ENCODE measurements at regions not wholly inside any gene's neighbourhood (a gene's known extent, or its start where the extent isn't known, plus 50 kb on each side); places are given as distances from the start of the nearest gene placed in this dataset.
"Not testable (repeated sequence)": the region's sequence is repeated elsewhere in the genome, so short reads cannot be mapped to it uniquely, and the experiment has no call there.

- Histone ChIP-seq H3K9ac (ENCODE audit: insufficient read length) (no peak overlapping the region), H3K36me3 (ENCODE audit: insufficient read depth, low read length) (no peaks in the 10 kb centered on the region), H3K9me3 (ENCODE audit: low read depth, low read length) (no peaks in the 10 kb centered on the region), H3K27ac (peak overlapping the region; percentile 71), H3K4me3 (no peak overlapping the region)
- no peak for DNase-seq (ENCODE audit: low read depth, low spot score)
- no peak for TF ChIP-seq POLR2AphosphoS5 (IDR thresholded peaks at IDR 0.05; ENCODE audit: borderline replicate concordance, low read depth, low read length)
- TF ChIP-seq FOXP2 (optimal IDR thresholded peaks at IDR 0.05; ENCODE audit: control extremely low read depth, extremely low read length, insufficient read depth): no peak
- TF ChIP-seq EZH2 (IDR thresholded peaks at IDR 0.05): no peak
Observed at GRCh38 chr2:211176514-211177141, 620.2 kb downstream of the CPS1 start.

DNA sequence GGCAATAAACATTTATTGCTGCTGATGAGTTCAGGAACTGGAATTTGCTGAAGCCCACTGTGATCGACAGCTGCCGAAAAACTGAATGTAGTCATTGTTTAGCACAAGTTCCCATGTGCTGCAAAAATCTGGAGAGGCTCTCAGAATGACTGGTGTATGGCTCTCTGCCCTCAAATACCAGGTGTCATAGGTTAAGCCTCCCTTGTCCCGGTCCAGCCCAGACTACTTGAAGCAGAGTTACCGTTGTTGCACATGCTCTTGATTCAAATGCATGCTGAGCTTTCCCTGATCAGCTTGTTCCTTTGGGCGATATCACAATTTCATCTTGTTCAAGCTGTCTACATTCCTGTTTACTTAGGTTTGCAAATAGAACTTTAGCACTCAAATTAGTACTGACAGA, 625.2 kb downstream of the CPS1 start:
- DNase-seq (ENCODE audit: low read depth, low spot score): no peak
- Histone ChIP-seq H3K27ac (no peak overlapping the region), H3K9me3 (ENCODE audit: low read depth, low read length) (no peaks in the 10 kb centered on the region), H3K4me3 (no peak overlapping the region), H3K9ac (ENCODE audit: insufficient read length) (no peak overlapping the region), H3K36me3 (ENCODE audit: insufficient read depth, low read length) (no peaks in the 10 kb centered on the region)
- no peak for TF ChIP-seq POLR2AphosphoS5 (IDR thresholded peaks at IDR 0.05; ENCODE audit: borderline replicate concordance, low read depth, low read length)

DNA sequence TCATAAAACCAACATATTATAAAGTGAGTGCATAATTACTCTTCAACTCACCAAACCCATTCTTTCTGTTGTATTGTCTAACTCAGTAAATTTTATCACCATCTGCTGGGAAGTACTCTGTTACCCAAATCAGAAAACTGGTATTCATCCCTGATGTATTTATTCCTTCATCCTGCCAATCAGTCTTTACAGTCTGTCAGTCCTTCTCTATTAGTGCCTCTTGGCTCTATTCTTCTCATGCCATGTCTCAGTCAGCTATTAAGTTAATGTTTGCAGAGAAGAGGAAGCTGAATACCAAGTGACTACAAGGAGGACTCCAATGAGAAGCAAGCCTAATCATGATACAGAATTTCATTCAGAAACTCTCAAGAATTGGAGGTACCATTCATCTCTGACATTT, 631.2 kb downstream of the CPS1 start:
- no peaks in the 10 kb centered on the region for H3K36me3 ChIP-seq (ENCODE audit: insufficient read depth, low read length)
- TF ChIP-seq POLR2AphosphoS5 (IDR thresholded peaks at IDR 0.05; ENCODE audit: borderline replicate concordance, low read depth, low read length) (no peak), EZH2 (IDR thresholded peaks at IDR 0.05) (no peak), FOXP2 (optimal IDR thresholded peaks at IDR 0.05; ENCODE audit: control extremely low read depth, extremely low read length, insufficient read depth) (no peak)
- no peak overlapping the region for H3K27ac ChIP-seq
- no peak for DNase-seq (ENCODE audit: low read depth, low spot score)
- H3K4me3 ChIP-seq: no peak overlapping the region
- no peak overlapping the region for H3K9ac ChIP-seq (ENCODE audit: insufficient read length)
- no peaks in the 10 kb centered on the region for H3K9me3 ChIP-seq (ENCODE audit: low read depth, low read length)

DNA sequence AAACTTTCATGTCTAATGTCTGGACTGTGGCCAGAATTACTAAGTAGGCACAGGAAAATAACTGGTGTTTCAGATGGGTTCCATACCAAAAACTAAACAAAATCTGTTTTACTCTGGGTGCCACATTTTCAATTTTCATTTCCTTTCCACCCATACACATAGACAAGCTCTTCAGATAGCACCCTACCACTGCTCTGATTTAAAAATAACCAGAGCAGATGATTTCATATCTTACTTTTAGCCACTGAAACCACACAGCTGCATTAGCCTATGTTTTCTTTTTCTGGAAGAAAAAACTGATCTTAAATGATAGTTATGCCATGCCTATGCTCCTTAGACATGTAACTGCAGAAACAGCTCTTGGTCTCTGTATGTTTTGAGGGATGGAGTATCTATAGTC, 647.6 kb downstream of the CPS1 start:
- no peaks in the 10 kb centered on the region for H3K9me3 ChIP-seq (ENCODE audit: low read depth, low read length)
- no peak for TF ChIP-seq FOXP2 (optimal IDR thresholded peaks at IDR 0.05; ENCODE audit: control extremely low read depth, extremely low read length, insufficient read depth)
- DNase-seq (ENCODE audit: low read depth, low spot score): no peak
- no peaks in the 10 kb centered on the region for H3K36me3 ChIP-seq (ENCODE audit: insufficient read depth, low read length)
- H3K27ac ChIP-seq: no peak overlapping the region
- no peak overlapping the region for H3K9ac ChIP-seq (ENCODE audit: insufficient read length)
- no peak overlapping the region for H3K4me3 ChIP-seq

DNA sequence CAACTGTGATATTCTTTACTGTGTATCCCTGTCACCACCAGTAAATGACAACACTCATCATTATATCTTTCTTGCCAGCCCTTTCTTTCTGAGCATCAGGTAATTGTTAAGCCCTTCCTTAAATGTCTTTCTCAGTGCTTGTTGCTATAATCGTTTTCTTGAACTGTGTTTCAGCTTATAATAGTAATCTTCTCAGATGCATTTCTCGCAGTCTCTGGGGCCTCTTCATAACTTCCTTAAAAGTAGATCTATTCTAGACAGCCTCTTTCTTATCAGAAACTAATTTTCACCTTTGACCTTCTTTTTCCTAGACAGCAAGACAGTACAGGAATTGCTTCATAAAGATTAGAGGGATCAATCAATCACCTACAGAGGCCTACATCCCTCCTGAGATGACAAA, 648.1 kb downstream of the CPS1 start:
- Histone ChIP-seq H3K36me3 (ENCODE audit: insufficient read depth, low read length) (no peaks in the 10 kb centered on the region), H3K9me3 (ENCODE audit: low read depth, low read length) (no peaks in the 10 kb centered on the region), H3K9ac (ENCODE audit: insufficient read length) (no peak overlapping the region), H3K27ac (no peak overlapping the region), H3K4me3 (no peak overlapping the region)
- no peak for TF ChIP-seq FOXP2 (optimal IDR thresholded peaks at IDR 0.05; ENCODE audit: control extremely low read depth, extremely low read length, insufficient read depth)
- no peak for TF ChIP-seq EZH2 (IDR thresholded peaks at IDR 0.05)
- TF ChIP-seq POLR2AphosphoS5 (IDR thresholded peaks at IDR 0.05; ENCODE audit: borderline replicate concordance, low read depth, low read length): no peak
- DNase-seq (ENCODE audit: low read depth, low spot score): no peak

DNA sequence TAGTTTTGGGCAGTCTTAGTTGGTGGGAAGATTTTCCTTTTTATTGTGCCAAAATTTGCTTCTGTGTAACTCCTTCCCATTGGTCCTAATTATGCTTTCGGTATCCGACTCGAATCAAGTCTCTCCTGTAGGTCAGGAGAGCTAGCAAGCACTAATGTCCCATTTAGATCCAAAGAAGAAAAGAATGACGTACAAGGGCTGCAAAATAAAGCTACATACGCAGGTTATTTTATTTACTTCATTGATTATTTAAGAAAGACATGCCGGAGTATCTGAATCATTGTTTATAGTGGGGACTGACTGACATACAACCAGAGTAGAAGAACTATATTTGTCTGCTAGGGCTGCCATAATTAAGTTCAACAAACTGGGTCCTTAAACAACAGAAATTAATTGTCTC, 648.5 kb downstream of the CPS1 start:
- Histone ChIP-seq H3K36me3 (ENCODE audit: insufficient read depth, low read length) (no peaks in the 10 kb centered on the region), H3K4me3 (no peak overlapping the region), H3K9me3 (ENCODE audit: low read depth, low read length) (no peaks in the 10 kb centered on the region), H3K9ac (ENCODE audit: insufficient read length) (no peak overlapping the region), H3K27ac (no peak overlapping the region)
- TF ChIP-seq POLR2AphosphoS5 (IDR thresholded peaks at IDR 0.05; ENCODE audit: borderline replicate concordance, low read depth, low read length) (no peak), EZH2 (IDR thresholded peaks at IDR 0.05) (no peak)
- no peak for DNase-seq (ENCODE audit: low read depth, low spot score)

- Histone ChIP-seq H3K4me3 (no peak overlapping the region), H3K27ac (no peak overlapping the region), H3K36me3 (ENCODE audit: insufficient read depth, low read length) (no peaks in the 10 kb centered on the region), H3K9ac (ENCODE audit: insufficient read length) (no peak overlapping the region), H3K9me3 (ENCODE audit: low read depth, low read length) (no peaks in the 10 kb centered on the region)
- DNase-seq (ENCODE audit: low read depth, low spot score): no peak
- TF ChIP-seq POLR2AphosphoS5 (IDR thresholded peaks at IDR 0.05; ENCODE audit: borderline replicate concordance, low read depth, low read length) (no peak), EZH2 (IDR thresholded peaks at IDR 0.05) (no peak), FOXP2 (optimal IDR thresholded peaks at IDR 0.05; ENCODE audit: control extremely low read depth, extremely low read length, insufficient read depth) (no peak)
Observed at GRCh38 chr2:211205358-211205757, 649.0 kb downstream of the CPS1 start.

DNA sequence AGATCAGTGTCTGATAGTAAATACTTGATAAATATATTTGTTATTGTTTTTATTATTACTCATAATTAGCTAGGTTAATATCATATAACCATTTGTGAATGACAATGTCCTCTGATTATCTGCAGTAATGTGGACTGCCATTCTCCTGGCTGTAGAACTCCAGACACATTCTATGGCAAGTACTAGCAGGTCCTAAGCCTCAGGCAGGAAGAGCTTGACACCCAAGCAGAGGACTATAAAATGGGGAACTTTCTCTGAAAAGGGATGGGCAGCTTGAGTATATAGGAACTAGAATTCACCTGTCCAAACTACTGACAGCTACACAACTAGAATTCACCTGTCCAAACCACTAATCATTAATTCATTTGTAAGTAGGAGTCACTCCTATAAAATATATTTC, 649.4 kb downstream of the CPS1 start:
- DNase-seq (ENCODE audit: low read depth, low spot score): no peak
- no peak overlapping the region for H3K4me3 ChIP-seq
- TF ChIP-seq EZH2 (IDR thresholded peaks at IDR 0.05) (no peak), POLR2AphosphoS5 (IDR thresholded peaks at IDR 0.05; ENCODE audit: borderline replicate concordance, low read depth, low read length) (no peak), FOXP2 (optimal IDR thresholded peaks at IDR 0.05; ENCODE audit: control extremely low read depth, extremely low read length, insufficient read depth) (no peak)
- H3K36me3 ChIP-seq (ENCODE audit: insufficient read depth, low read length): no peaks in the 10 kb centered on the region
- H3K9me3 ChIP-seq (ENCODE audit: low read depth, low read length): no peaks in the 10 kb centered on the region
- no peak overlapping the region for H3K9ac ChIP-seq (ENCODE audit: insufficient read length)
- H3K27ac ChIP-seq: no peak overlapping the region

GRCh38 chr2:211216221-211216620, 659.8 kb downstream of the CPS1 start:
- DNase-seq (ENCODE audit: low read depth, low spot score): no peak
- Histone ChIP-seq H3K27ac (no peak overlapping the region), H3K36me3 (ENCODE audit: insufficient read depth, low read length) (no peaks in the 10 kb centered on the region), H3K9ac (ENCODE audit: insufficient read length) (no peak overlapping the region), H3K9me3 (ENCODE audit: low read depth, low read length) (no peaks in the 10 kb centered on the region), H3K4me3 (no peak overlapping the region)
- TF ChIP-seq FOXP2 (optimal IDR thresholded peaks at IDR 0.05; ENCODE audit: control extremely low read depth, extremely low read length, insufficient read depth): no peak
- TF ChIP-seq POLR2AphosphoS5 (IDR thresholded peaks at IDR 0.05; ENCODE audit: borderline replicate concordance, low read depth, low read length): no peak
- no peak for TF ChIP-seq EZH2 (IDR thresholded peaks at IDR 0.05)

GRCh38 chr2:211219548-211219947, 663.1 kb downstream of the CPS1 start:
- H3K9me3 ChIP-seq (ENCODE audit: low read depth, low read length); H3K27ac ChIP-seq; H3K36me3 ChIP-seq (ENCODE audit: insufficient read depth, low read length); H3K9ac ChIP-seq (ENCODE audit: insufficient read length); DNase-seq (ENCODE audit: low read depth, low spot score); H3K4me3 ChIP-seq: not testable (repeated sequence)
